BLaER1 treated with 17β-estradiol and CSF1 and Interleukin-3, amounts not matched to agents 10 nM and 100 nM (cell line): ENCODE measurements at regions not wholly inside any gene's neighbourhood (a gene's known extent, or its start where the extent isn't known, plus 50 kb on each side); places are given as distances from the start of the nearest gene placed in this dataset.

Experiments used
- H3K27ac ChIP-seq, 11 experiments: shearing (Covaris generic); formaldehyde crosslinking; 2 replicates each; pipeline ENCODE4 v1.8.1; 2022
- H3K27me3 ChIP-seq, 11 experiments: shearing (Covaris generic); formaldehyde crosslinking; 2 replicates each; pipeline ENCODE4 v1.8.1; 2022
- H3K36me3 ChIP-seq, 11 experiments: shearing (Covaris generic); formaldehyde crosslinking; 2 replicates each; pipeline ENCODE4 v1.8.1; 2022
- H3K4me1 ChIP-seq, 10 experiments: shearing (Covaris generic); formaldehyde crosslinking; 2 replicates each; pipeline ENCODE4 v1.8.1; 2022
- H3K4me2 ChIP-seq, 11 experiments: shearing (Covaris generic); formaldehyde crosslinking; 2 replicates each; pipeline ENCODE4 v1.8.1; 2022
- H3K4me3 ChIP-seq, 10 experiments: shearing (Covaris generic); formaldehyde crosslinking; 2 replicates each; pipeline ENCODE4 v1.8.1; 2022
- H3K9ac ChIP-seq, 11 experiments: shearing (Covaris generic); formaldehyde crosslinking; 2 replicates each; pipeline ENCODE4 v1.8.1; 2022
- H3K9me3 ChIP-seq, 11 experiments: shearing (Covaris generic); formaldehyde crosslinking; replicated peaks in 1 of 11; 2 replicates each; pipeline ENCODE4 v1.8.1; 2022
- H4K20me1 ChIP-seq, 11 experiments: shearing (Covaris generic); formaldehyde crosslinking; 2 replicates each; pipeline ENCODE4 v1.8.1; 2022
- Cebpa-rat ChIP-seq, 11 experiments: shearing (Covaris generic); IDR thresholded peaks; 2 replicates each; pipeline ENCODE4 v1.8.1; 2022

- no peaks in the 10 kb centered on the region for H3K4me1 ChIP-seq
- no peaks in the 10 kb centered on the region for H4K20me1 ChIP-seq
- H3K4me3 ChIP-seq: no peak overlapping the region
- no peak overlapping the region for H3K27ac ChIP-seq
- H3K27me3 ChIP-seq: no peaks in the 10 kb centered on the region
- H3K9me3 ChIP-seq: no peaks in the 10 kb centered on the region
- H3K4me2 ChIP-seq: no peak overlapping the region
- H3K36me3 ChIP-seq: no peaks in the 10 kb centered on the region
- no peak overlapping the region for H3K9ac ChIP-seq
- TF ChIP-seq Cebpa-rat (IDR thresholded peaks at IDR 0.05): no peak
These were observed 94.7 kb upstream of the NEIL3 start for GRCh38 chr4:177214935-177215334.

- TF ChIP-seq Cebpa-rat (IDR thresholded peaks at IDR 0.05): no peak
- no peak overlapping the region for H3K27ac ChIP-seq
These were observed 89.3 kb upstream of the NEIL3 start for GRCh38 chr4:177220376-177220775.

DNA sequence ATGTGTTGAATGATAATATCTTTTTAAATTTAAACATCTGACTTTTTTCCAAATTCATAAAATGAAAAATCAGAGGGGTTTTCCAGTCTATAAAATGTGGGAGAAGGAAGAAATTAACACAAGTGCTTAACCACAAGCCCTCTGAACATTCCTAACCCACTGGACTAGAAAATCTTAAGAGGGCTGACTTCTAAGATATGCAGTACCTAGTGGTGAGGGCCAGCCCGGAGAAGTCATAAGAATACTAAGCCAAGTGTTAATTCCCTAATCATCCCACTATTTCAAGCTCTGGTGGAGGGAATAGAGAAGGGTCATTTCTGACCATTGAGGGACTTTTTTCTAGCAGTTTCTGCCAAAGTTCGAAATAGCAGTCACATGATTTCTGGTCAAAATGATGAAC lies 86.9 kb upstream of the NEIL3 start:
- H3K9ac ChIP-seq: no peak overlapping the region
- no peaks in the 10 kb centered on the region for H4K20me1 ChIP-seq
- no peaks in the 10 kb centered on the region for H3K27me3 ChIP-seq
- H3K36me3 ChIP-seq: no peaks in the 10 kb centered on the region
- H3K4me3 ChIP-seq: no peak overlapping the region
- H3K4me1 ChIP-seq: no peaks in the 10 kb centered on the region
- TF ChIP-seq Cebpa-rat (IDR thresholded peaks at IDR 0.05): no peak
- peaks cover 0 to 5% (median 0%) of the 10 kb centered on the region in 11 experiments; a peak in 4 of 22 replicates for H3K9me3 ChIP-seq
- no peak overlapping the region for H3K27ac ChIP-seq
- H3K4me2 ChIP-seq: no peak overlapping the region

More at GRCh38 chr4:177220376-177220775, 89.3 kb upstream of the NEIL3 start:
- Histone ChIP-seq H3K9ac (no peak overlapping the region), H3K4me1 (no peaks in the 10 kb centered on the region), H3K4me3 (no peak overlapping the region), H3K4me2 (no peak overlapping the region), H4K20me1 (no peaks in the 10 kb centered on the region), H3K9me3 (no peaks in the 10 kb centered on the region), H3K36me3 (no peaks in the 10 kb centered on the region), H3K27me3 (no peaks in the 10 kb centered on the region)

- no peaks in the 10 kb centered on the region for H3K27me3 ChIP-seq
- peaks cover 0 to 5% (median 0%) of the 10 kb centered on the region in 11 experiments; a peak in 4 of 22 replicates for H3K9me3 ChIP-seq
- no peaks in the 10 kb centered on the region for H3K36me3 ChIP-seq
- H4K20me1 ChIP-seq: no peaks in the 10 kb centered on the region
- H3K4me2 ChIP-seq: no peak overlapping the region
- H3K27ac ChIP-seq: no peak overlapping the region
- no peak overlapping the region for H3K4me3 ChIP-seq
- no peaks in the 10 kb centered on the region for H3K4me1 ChIP-seq
- H3K9ac ChIP-seq: no peak overlapping the region
- no peak for TF ChIP-seq Cebpa-rat (IDR thresholded peaks at IDR 0.05)
These were observed 84.1 kb upstream of the NEIL3 start for GRCh38 chr4:177225605-177226004.

GRCh38 chr4:177227636-177228035 lies 82.0 kb upstream of the NEIL3 start:
- no peaks in the 10 kb centered on the region for H4K20me1 ChIP-seq
- no peaks in the 10 kb centered on the region for H3K27me3 ChIP-seq
- H3K36me3 ChIP-seq: no peaks in the 10 kb centered on the region
- no peaks in the 10 kb centered on the region for H3K4me1 ChIP-seq
- no peak overlapping the region for H3K4me3 ChIP-seq
- TF ChIP-seq Cebpa-rat (IDR thresholded peaks at IDR 0.05): no peak
- no peak overlapping the region for H3K27ac ChIP-seq
- H3K9me3 ChIP-seq: peaks cover 0 to 5% (median 0%) of the 10 kb centered on the region in 11 experiments; a peak in 4 of 22 replicates
- no peak overlapping the region for H3K9ac ChIP-seq
- H3K4me2 ChIP-seq: no peak overlapping the region

DNA sequence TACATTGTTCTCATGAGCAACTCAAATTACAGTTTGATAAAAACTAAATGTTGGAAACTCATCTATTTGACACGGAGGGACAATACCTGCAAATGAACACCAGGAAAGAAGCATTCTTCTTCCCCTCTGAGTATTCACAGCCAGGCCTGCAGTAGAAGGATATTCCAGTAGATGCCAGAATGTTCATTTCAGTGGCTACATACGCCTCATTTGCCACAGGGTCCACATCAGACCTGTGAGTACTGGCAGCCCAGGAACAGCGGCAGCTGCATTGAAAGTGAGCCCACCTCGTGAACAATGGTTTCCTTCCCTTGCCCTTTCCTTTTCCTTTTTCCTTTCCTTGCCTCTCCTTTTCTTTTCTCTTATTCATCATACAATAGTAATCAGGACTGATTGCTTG lies 81.1 kb upstream of the NEIL3 start:
- no peaks in the 10 kb centered on the region for H4K20me1 ChIP-seq
- no peaks in the 10 kb centered on the region for H3K27me3 ChIP-seq
- H3K9ac ChIP-seq: no peak overlapping the region
- H3K4me1 ChIP-seq: no peaks in the 10 kb centered on the region
- peaks cover 0 to 5% (median 0%) of the 10 kb centered on the region in 11 experiments; a peak in 4 of 22 replicates for H3K9me3 ChIP-seq
- no peak overlapping the region for H3K27ac ChIP-seq
- no peak for TF ChIP-seq Cebpa-rat (IDR thresholded peaks at IDR 0.05)
- no peaks in the 10 kb centered on the region for H3K36me3 ChIP-seq
- no peak overlapping the region for H3K4me2 ChIP-seq
- H3K4me3 ChIP-seq: no peak overlapping the region

DNA sequence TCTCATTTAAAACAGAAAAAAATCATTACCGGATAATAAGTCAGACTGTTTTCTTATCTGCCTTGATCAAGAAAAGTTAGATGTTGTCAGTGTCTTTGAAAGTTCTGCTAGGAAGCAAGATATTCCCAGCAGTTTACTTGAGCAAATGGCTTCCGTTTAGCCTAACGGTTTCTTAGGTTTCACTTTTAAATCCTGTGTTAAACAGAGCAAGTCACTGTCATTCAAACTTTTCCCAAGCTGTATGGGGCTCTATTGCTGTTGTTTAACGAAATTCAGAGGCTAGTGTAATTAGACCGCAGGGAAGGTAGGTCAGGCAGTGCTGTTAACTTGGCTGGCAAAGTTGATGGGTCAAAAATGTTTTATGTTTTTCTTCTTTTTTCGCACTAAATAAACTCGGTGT lies 80.3 kb upstream of the NEIL3 start:
- Histone ChIP-seq H3K27me3 (no peaks in the 10 kb centered on the region), H4K20me1 (no peaks in the 10 kb centered on the region), H3K9ac (peak overlapping the region in 1 of 11 experiments; percentile 61; a peak in 1 of 22 replicates), H3K4me3 (no peak overlapping the region), H3K36me3 (no peaks in the 10 kb centered on the region), H3K9me3 (peaks cover 0 to 5% (median 0%) of the 10 kb centered on the region in 11 experiments; a peak in 4 of 22 replicates), H3K4me2 (peak overlapping the region in 9 of 11 experiments; percentile 2 to 55 (median 19); a peak in 9 of 22 replicates), H3K4me1 (no peaks in the 10 kb centered on the region), H3K27ac (peak overlapping the region in 1 of 11 experiments; percentile 27; a peak in 2 of 22 replicates)
- TF ChIP-seq Cebpa-rat (IDR thresholded peaks at IDR 0.05): no peak

GRCh38 chr4:177232473-177232872 lies 77.2 kb upstream of the NEIL3 start:
- no peak for TF ChIP-seq Cebpa-rat (IDR thresholded peaks at IDR 0.05)
- H3K9me3 ChIP-seq: peaks cover 0 to 4% (median 0%) of the 10 kb centered on the region in 11 experiments; a peak in 4 of 22 replicates
- no peak overlapping the region for H3K9ac ChIP-seq
- H3K27me3 ChIP-seq: no peaks in the 10 kb centered on the region
- H4K20me1 ChIP-seq: no peaks in the 10 kb centered on the region
- no peaks in the 10 kb centered on the region for H3K36me3 ChIP-seq
- H3K4me3 ChIP-seq: no peak overlapping the region
- H3K4me1 ChIP-seq: no peaks in the 10 kb centered on the region
- H3K4me2 ChIP-seq: no peak overlapping the region
- no peak overlapping the region for H3K27ac ChIP-seq

GRCh38 chr4:177235026-177235425 lies 74.6 kb upstream of the NEIL3 start:
- no peak overlapping the region for H3K9ac ChIP-seq
- no peak overlapping the region for H3K4me2 ChIP-seq
- H3K27me3 ChIP-seq: no peaks in the 10 kb centered on the region
- no peak for TF ChIP-seq Cebpa-rat (IDR thresholded peaks at IDR 0.05)
- no peak overlapping the region for H3K27ac ChIP-seq
- no peaks in the 10 kb centered on the region for H4K20me1 ChIP-seq
- H3K36me3 ChIP-seq: no peaks in the 10 kb centered on the region
- no peaks in the 10 kb centered on the region for H3K9me3 ChIP-seq
- no peaks in the 10 kb centered on the region for H3K4me1 ChIP-seq
- H3K4me3 ChIP-seq: no peak overlapping the region

DNA sequence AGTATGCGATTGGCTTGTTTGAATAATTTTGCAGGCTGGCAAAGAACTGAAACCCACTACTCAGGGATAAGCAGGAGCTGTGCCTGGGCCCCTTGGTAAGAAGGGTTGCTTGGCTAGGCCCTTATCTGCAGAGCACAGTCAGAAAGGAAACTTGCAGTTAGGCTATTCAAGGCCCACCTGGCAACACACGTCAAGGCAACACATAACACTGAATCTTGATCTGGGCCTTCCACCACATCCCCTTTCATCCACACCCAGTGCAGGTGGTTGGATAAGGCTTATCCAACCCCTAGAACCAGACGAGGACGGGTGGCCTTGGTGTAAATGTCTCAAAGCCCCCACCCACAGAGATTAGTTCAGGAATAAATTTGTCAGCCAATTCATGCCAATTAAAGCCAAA lies 72.8 kb upstream of the NEIL3 start:
- H3K4me2 ChIP-seq: no peak overlapping the region
- no peak overlapping the region for H3K9ac ChIP-seq
- no peaks in the 10 kb centered on the region for H3K4me1 ChIP-seq
- TF ChIP-seq Cebpa-rat (IDR thresholded peaks at IDR 0.05): no peak
- H3K4me3 ChIP-seq: no peak overlapping the region
- H3K9me3 ChIP-seq: no peaks in the 10 kb centered on the region
- no peaks in the 10 kb centered on the region for H3K27me3 ChIP-seq
- no peaks in the 10 kb centered on the region for H4K20me1 ChIP-seq
- no peak overlapping the region for H3K27ac ChIP-seq
- H3K36me3 ChIP-seq: no peaks in the 10 kb centered on the region
